Esophagus muscularis mucosa (tissue), 4 donors: ENCODE measurements at regions not wholly inside any gene's neighbourhood (a gene's known extent, or its start where the extent isn't known, plus 50 kb on each side); places are given as distances from the start of the nearest gene placed in this dataset.
A peak's percentile ranks its signal among the peaks of the same experiment; 100 is the strongest.

ENCODE experiments used
- DNase-seq: peaks from one replicate; pipeline ENCODE4 v3.0.0-alpha.2; 2017; ENCODE audit errors: extremely low spot score
- H3K27ac ChIP-seq, 4 donors: fragments of 200-600 bp; sonication (generic); replicated peaks in 1 of 4; 1 replicate in 3 of 4; 2 replicates in 1 of 4; pipeline ENCODE4 v1.5.1; 2016 to 2019; ENCODE audit warnings: mild to moderate bottlenecking in 1 of 4
- H3K27me3 ChIP-seq, 4 donors: fragments of 200-600 bp; sonication (generic); one replicate each; pipeline versions ENCODE4 v1.5.1 to v1.6.0; 2016 to 2019
- H3K36me3 ChIP-seq, 4 donors: fragments of 200-600 bp; sonication (generic); one replicate each; pipeline ENCODE4 v1.5.1; 2016 to 2019
- H3K4me1 ChIP-seq, 4 donors: fragments of 200-600 bp; sonication (generic); one replicate each; pipeline ENCODE4 v1.5.1; 2016 to 2019
- H3K4me3 ChIP-seq, 4 donors: fragments of 200-600 bp; sonication (generic); 1 replicate in 2 of 4; 2 replicates in 2 of 4; pipeline ENCODE4 v1.5.1; 2016 to 2019; ENCODE audit warnings: mild to moderate bottlenecking in 4 of 4, moderate library complexity in 1 of 4
- H3K9me3 ChIP-seq, 4 donors: fragments of 200-600 bp; sonication (generic); 1 replicate in 3 of 4; 2 replicates in 1 of 4; pipeline ENCODE4 v1.5.1; 2016 to 2019
- CTCF ChIP-seq, 3 experiments: fragments of 200-600 bp in 2 of 3; fragments of 450-650 bp in 1 of 3; sonication (generic) in 2 of 3; IDR thresholded peaks; one replicate each; pipeline ENCODE4 v1.5.1; 2017 to 2019; ENCODE audit warnings: antibody characterized with exemption in 3 of 3, mild to moderate bottlenecking in 2 of 3, moderate library complexity in 1 of 3
- EP300 ChIP-seq: sonication (generic); formaldehyde crosslinking; IDR thresholded peaks from one replicate; pipeline ENCODE4 v1.6.1; 2017; ENCODE audit warnings: antibody characterized with exemption
- POLR2A ChIP-seq: fragments of 450-650 bp; IDR thresholded peaks from one replicate; pipeline ENCODE4 v1.6.1; 2017; ENCODE audit warnings: antibody characterized with exemption, moderate library complexity, mild to moderate bottlenecking, low read depth
- POLR2AphosphoS5 ChIP-seq, 2 donors: sonication (generic); formaldehyde crosslinking; IDR thresholded peaks; one replicate each; pipeline ENCODE4 v1.6.1; 2017; ENCODE audit warnings: antibody characterized with exemption in 2 of 2
- WGBS: methylation state at CpG from one replicate; pipeline ENCODE4 v1.1.5; 2018; 5-methylcytosine and 5-hydroxymethylcytosine counted together
- intact Hi-C: fragments of 100-400 bp; cut with DNase I; formaldehyde crosslinking; loops from one replicate; pipeline ENCODE4 v1.15.1; 2023

GRCh38 chr2:71949537-71949798 lies 198.2 kb downstream of the CYP26B1 start:
- Histone ChIP-seq H3K27ac (no peak overlapping the region), H3K4me1 (peaks cover 0 to 17% (median 10%) of the 10 kb centered on the region in 4 donors), H3K36me3 (no peaks in the 10 kb centered on the region), H3K9me3 (no peaks in the 10 kb centered on the region), H3K4me3 (no peak overlapping the region), H3K27me3 (no peaks in the 10 kb centered on the region)
- WGBS = 97% methylated on average over 3 of the region's 3 CpGs
- TF ChIP-seq POLR2AphosphoS5 (IDR thresholded peaks at IDR 0.05) (no peak), EP300 (no peak), CTCF (IDR thresholded peaks at IDR 0.05) (no peak), POLR2A (no peak)
- peak; percentile 64 for DNase-seq
- intact Hi-C loops = no loop called here

GRCh38 chr2:71948781-71949536 lies 198.7 kb downstream of the CYP26B1 start:
- no peaks in the 10 kb centered on the region for H3K27me3 ChIP-seq
- no peak overlapping the region for H3K4me3 ChIP-seq
- TF ChIP-seq POLR2AphosphoS5 (IDR thresholded peaks at IDR 0.05) = no peak
- no peak for TF ChIP-seq POLR2A
- no peak for TF ChIP-seq EP300
- no peak for TF ChIP-seq CTCF (IDR thresholded peaks at IDR 0.05)
- H3K27ac ChIP-seq = no peak overlapping the region
- intact Hi-C loops = no loop called here
- no peaks in the 10 kb centered on the region for H3K9me3 ChIP-seq
- peaks cover 0 to 17% (median 10%) of the 10 kb centered on the region in 4 donors for H3K4me1 ChIP-seq
- DNase-seq = peak; percentile 80
- H3K36me3 ChIP-seq = no peaks in the 10 kb centered on the region
- WGBS = 72% methylated on average over 9 of the region's 11 CpGs

- H3K9me3 ChIP-seq = no peaks in the 10 kb centered on the region
- H3K27ac ChIP-seq = no peak overlapping the region
- no peaks in the 10 kb centered on the region for H3K27me3 ChIP-seq
- 98% methylated on average over 5 of the region's 5 CpGs for WGBS
- H3K4me3 ChIP-seq = no peak overlapping the region
- no peak for DNase-seq
- H3K4me1 ChIP-seq = peaks cover 0 to 17% (median 10%) of the 10 kb centered on the region in 4 donors
- intact Hi-C loops = no loop called here
- TF ChIP-seq CTCF (IDR thresholded peaks at IDR 0.05) = no peak
- no peaks in the 10 kb centered on the region for H3K36me3 ChIP-seq
These were observed 199.9 kb downstream of the CYP26B1 start for GRCh38 chr2:71947809-71948208.

- H3K4me1 ChIP-seq = peaks cover 0 to 6% (median 4%) of the 10 kb centered on the region in 4 donors
- no peak overlapping the region for H3K4me3 ChIP-seq
- intact Hi-C loops = no loop called here
- H3K36me3 ChIP-seq = no peaks in the 10 kb centered on the region
- no peaks in the 10 kb centered on the region for H3K9me3 ChIP-seq
- peaks cover 0 to 8% (median 0%) of the 10 kb centered on the region in 4 donors for H3K27me3 ChIP-seq
- TF ChIP-seq EP300 (no peak), POLR2A (no peak), POLR2AphosphoS5 (IDR thresholded peaks at IDR 0.05) (no peak), CTCF (IDR thresholded peaks at IDR 0.05) (no peak)
- 81% methylated on average over 6 of the region's 8 CpGs for WGBS
- peak; percentile 80 for DNase-seq
- no peak overlapping the region for H3K27ac ChIP-seq
These were observed 202.1 kb downstream of the CYP26B1 start for GRCh38 chr2:71945603-71945959.
